ENCODE measurements at regions not wholly inside any gene's neighbourhood (a gene's known extent, or its start where the extent isn't known, plus 50 kb on each side); places are given as distances from the start of the nearest gene placed in this dataset.

DNA sequence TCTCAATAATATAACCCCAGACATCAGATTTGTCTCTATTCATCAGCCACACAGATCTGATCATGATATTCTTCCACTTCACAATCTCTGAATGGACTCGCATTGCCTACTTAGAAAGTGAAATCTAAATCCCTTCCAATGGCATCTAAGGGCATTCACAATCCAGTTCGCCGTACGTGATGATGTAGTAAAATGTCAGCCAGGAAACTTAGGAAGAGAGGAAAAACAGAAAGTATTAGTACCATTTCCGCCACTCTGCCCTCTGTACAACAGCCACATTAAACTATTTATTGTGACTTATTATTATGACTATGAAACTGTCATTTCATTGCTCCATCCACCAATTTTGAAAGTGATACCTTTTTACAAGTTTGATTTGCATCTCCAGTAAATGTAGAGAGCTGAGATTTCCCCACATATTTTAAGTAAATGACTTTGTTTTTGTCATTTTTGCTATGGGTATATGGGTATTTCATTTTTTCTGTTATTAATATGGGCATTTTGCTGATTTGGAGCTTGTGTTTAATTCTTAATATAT, 69.4 kb upstream of the SMIM36 start:
- no peak for TF ChIP-seq EP300 (IDR thresholded peaks at IDR 0.05; ENCODE audit: borderline replicate concordance)
- TF ChIP-seq YY1 (IDR thresholded peaks at IDR 0.05; ENCODE audit: low read depth) = no peak
- no peak for TF ChIP-seq NFIC (IDR thresholded peaks at IDR 0.05)
- no peak for TF ChIP-seq EGR1 (IDR thresholded peaks at IDR 0.05)
- no peak for TF ChIP-seq TEAD4 (IDR thresholded peaks at IDR 0.05)
- TF ChIP-seq RAD21 (IDR thresholded peaks at IDR 0.05; ENCODE audit: low read depth) = no peak
- TF ChIP-seq, protein P1, sequence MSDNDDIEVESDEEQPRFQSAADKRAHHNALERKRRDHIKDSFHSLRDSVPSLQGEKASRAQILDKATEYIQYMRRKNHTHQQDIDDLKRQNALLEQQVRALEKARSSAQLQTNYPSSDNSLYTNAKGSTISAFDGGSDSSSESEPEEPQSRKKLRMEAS (IDR thresholded peaks at IDR 0.05) = no peak

Data from Ishikawa (cell line).